ENCODE measurements at regions not wholly inside any gene's neighbourhood (a gene's known extent, or its start where the extent isn't known, plus 50 kb on each side); places are given as distances from the start of the nearest gene placed in this dataset.

GRCh38 chr21:31545036-31545435, 114.5 kb upstream of the SOD1 start:
- H3K56ac ChIP-seq (ENCODE audit: insufficient read length, low read depth, low read length) = no peak overlapping the region
- no peak overlapping the region for H3K9ac ChIP-seq (ENCODE audit: extremely low read depth, insufficient read length, low read length)
- H2BK12ac ChIP-seq (ENCODE audit: insufficient read length, low read depth, low read length) = no peak overlapping the region
- H2AK5ac ChIP-seq (ENCODE audit: insufficient read length, low read length) = no peak overlapping the region
- peaks cover 2% of the 10 kb centered on the region; the same call in 1 of the 2 replicates for H3K79me2 ChIP-seq (ENCODE audit: insufficient read depth, low read length)
- H4K20me1 ChIP-seq (ENCODE audit: control insufficient read depth, insufficient read depth, insufficient read length) = no peaks in the 10 kb centered on the region
- no peak overlapping the region for H3K4me2 ChIP-seq (ENCODE audit: insufficient read depth, insufficient read length, low read length)
- H3K27ac ChIP-seq (ENCODE audit: insufficient read length, low read depth, low read length) = no peak overlapping the region
- H4K91ac ChIP-seq (ENCODE audit: insufficient read length, low read depth, low read length) = no peak overlapping the region
- H2BK120ac ChIP-seq (ENCODE audit: low read depth, low read length, poor library complexity, severe bottlenecking) = no peak overlapping the region
- peaks cover 33 to 42% of the 10 kb centered on the region in 2 experiments for H3K4me1 Mint-ChIP-seq
- no peak overlapping the region for H3K18ac ChIP-seq (ENCODE audit: insufficient read length, low read depth, low read length)
- no peak overlapping the region for H2AFZ ChIP-seq (ENCODE audit: low read length)
- no peaks in the 10 kb centered on the region for H3K79me1 ChIP-seq (ENCODE audit: insufficient read depth, low read depth, low read length, poor library complexity, severe bottlenecking)
- no peaks in the 10 kb centered on the region for H3K4me1 ChIP-seq (ENCODE audit: insufficient read depth, low read length)
- no peak overlapping the region for H4K8ac ChIP-seq (replicated peaks; ENCODE audit: insufficient read length, low read depth, low read length)
- WGBS (ENCODE audit: extremely low coverage, insufficient read length, low lambda C conversion rate) = no CpG with 5 or more reads among the region's 1 CpG
- H3K14ac ChIP-seq (ENCODE audit: insufficient read depth, low read length) = no peak overlapping the region
- no peak overlapping the region for H4K5ac ChIP-seq (ENCODE audit: insufficient read length, low read depth, low read length)
- H2BK5ac ChIP-seq (ENCODE audit: insufficient read length, low read length) = no peak overlapping the region
- no peak overlapping the region for H3K4me3 Mint-ChIP-seq
- H3K27me3 ChIP-seq (ENCODE audit: insufficient read depth, low read length) = no peaks in the 10 kb centered on the region
- H3K23ac ChIP-seq (ENCODE audit: insufficient read length, low read depth, low read length) = no peak overlapping the region
- no peak overlapping the region for H3T11ph ChIP-seq (ENCODE audit: low read length)
- no peaks in the 10 kb centered on the region for H3K9me3 ChIP-seq (ENCODE audit: control insufficient read depth, low read depth, low read length)
- no peak overlapping the region for H3K4ac ChIP-seq (ENCODE audit: low read depth, low read length)
- peaks cover 0 to under 1% (median 0%) of the 10 kb centered on the region in 3 experiments; a peak in 1 of 7 replicates for H3K36me3 Mint-ChIP-seq (ENCODE audit: insufficient read depth in 1 of 3, low read depth in 3 of 3)
- TF ChIP-seq CTCF (conservative IDR thresholded peaks at IDR 0.05) = no peak
- H3K9me3 Mint-ChIP-seq = no peaks in the 10 kb centered on the region
- H3K27me3 Mint-ChIP-seq (ENCODE audit: low read depth) = no peaks in the 10 kb centered on the region; the same call in 1 of the 2 replicates
- peak overlapping the region in 1 of 3 experiments; percentile 59; a peak in 2 of 7 replicates for H3K27ac Mint-ChIP-seq
- H2BK15ac ChIP-seq (ENCODE audit: low read depth, low read length) = no peak overlapping the region
- H2BK20ac ChIP-seq (ENCODE audit: low read depth, low read length, poor library complexity, severe bottlenecking) = no peak overlapping the region
- no peaks in the 10 kb centered on the region for H3K23me2 ChIP-seq (ENCODE audit: insufficient read length, low read depth, low read length, poor library complexity, severe bottlenecking)
- DNase-seq = no peak
